GM21447 (cell line): ENCODE measurements at regions not wholly inside any gene's neighbourhood (a gene's known extent, or its start where the extent isn't known, plus 50 kb on each side); places are given as distances from the start of the nearest gene placed in this dataset.
"Not testable (repeated sequence)": the region's sequence is repeated elsewhere in the genome, so short reads cannot be mapped to it uniquely, and the experiment has no call there.

ENCODE experiments used
- ATAC-seq: cut with Tn5 transposase; IDR thresholded peaks from one replicate; pipeline ENCODE4 v1.9.1; 2021; ENCODE audit not compliant: unreplicated experiment

GRCh38 chr18:65206551-65207260, 544.1 kb upstream of the CDH7 start:
- no peak for ATAC-seq

- ATAC-seq: no peak
Measured at GRCh38 chr18:65202091-65202490, 548.7 kb upstream of the CDH7 start.

GRCh38 chr18:65175681-65176080, 575.1 kb upstream of the CDH7 start:
- ATAC-seq: no peak

GRCh38 chr18:65162086-65162485, 588.7 kb upstream of the CDH7 start:
- not testable (repeated sequence) for ATAC-seq

- no peak for ATAC-seq
Measured at GRCh38 chr18:65146482-65147021, 604.3 kb upstream of the CDH7 start.

- no peak for ATAC-seq
Measured at GRCh38 chr18:65145312-65145711, 605.5 kb upstream of the CDH7 start.

- no peak for ATAC-seq
Measured at GRCh38 chr18:65133610-65134009, 617.2 kb upstream of the CDH7 start.

GRCh38 chr18:65124633-65125032, 626.2 kb upstream of the CDH7 start:
- ATAC-seq: no peak

GRCh38 chr18:65103864-65104263, 646.9 kb upstream of the CDH7 start:
- no peak for ATAC-seq

- ATAC-seq: no peak
Measured at GRCh38 chr18:65093346-65093745, 657.5 kb upstream of the CDH7 start.

GRCh38 chr18:65091744-65092329, 659.0 kb upstream of the CDH7 start:
- ATAC-seq: no peak

GRCh38 chr18:65082907-65083306, 667.9 kb upstream of the CDH7 start:
- no peak for ATAC-seq

GRCh38 chr18:65081786-65082185, 669.0 kb upstream of the CDH7 start:
- no peak for ATAC-seq

GRCh38 chr18:65073060-65073550, 677.7 kb upstream of the CDH7 start:
- ATAC-seq: no peak

- no peak for ATAC-seq
Measured at GRCh38 chr18:65057439-65058083, 693.3 kb upstream of the CDH7 start.

GRCh38 chr18:65056575-65056974, 694.2 kb upstream of the CDH7 start:
- ATAC-seq: no peak

- no peak for ATAC-seq
Measured at GRCh38 chr18:65049586-65049985, 701.2 kb upstream of the CDH7 start.

- ATAC-seq: no peak
Measured at GRCh38 chr18:65039578-65039977, 711.2 kb upstream of the CDH7 start.

GRCh38 chr18:65035701-65036100, 715.1 kb upstream of the CDH7 start:
- no peak for ATAC-seq

- ATAC-seq: no peak
Measured at GRCh38 chr18:65025756-65026155, 725.1 kb upstream of the CDH7 start.

- no peak for ATAC-seq
Measured at GRCh38 chr18:65021021-65021420, 729.8 kb upstream of the CDH7 start.

GRCh38 chr18:65018184-65018583, 732.6 kb upstream of the CDH7 start:
- no peak for ATAC-seq
